HG02763 (cell line): ENCODE measurements at regions not wholly inside any gene's neighbourhood (a gene's known extent, or its start where the extent isn't known, plus 50 kb on each side); places are given as distances from the start of the nearest gene placed in this dataset.
"Not testable (repeated sequence)": the region's sequence is repeated elsewhere in the genome, so short reads cannot be mapped to it uniquely, and the experiment has no call there.

Source experiments
- ATAC-seq: cut with Tn5 transposase; IDR thresholded peaks from one replicate; pipeline ENCODE4 v1.9.1; 2021; ENCODE audit warnings: mild to moderate bottlenecking, moderate library complexity; ENCODE audit not compliant: unreplicated experiment

- no peak for ATAC-seq
Measured at GRCh38 chr12:67893022-67893580, 96.1 kb upstream of the IFNG-AS1 start.

- not testable (repeated sequence) for ATAC-seq
Measured at GRCh38 chr12:67900418-67900817, 88.8 kb upstream of the IFNG-AS1 start.

GRCh38 chr12:67909091-67909531 lies 80.1 kb upstream of the IFNG-AS1 start:
- ATAC-seq: no peak

GRCh38 chr12:67909681-67910080 lies 79.6 kb upstream of the IFNG-AS1 start:
- no peak for ATAC-seq

- no peak for ATAC-seq
Measured at GRCh38 chr12:67910360-67911274, 78.6 kb upstream of the IFNG-AS1 start.

- ATAC-seq: no peak
Measured at GRCh38 chr12:67911275-67911600, 78.0 kb upstream of the IFNG-AS1 start.

- no peak for ATAC-seq
Measured at GRCh38 chr12:67911789-67912188, 77.5 kb upstream of the IFNG-AS1 start.

GRCh38 chr12:67915335-67915851 lies 73.9 kb upstream of the IFNG-AS1 start:
- no peak for ATAC-seq

GRCh38 chr12:67916266-67916970 lies 72.8 kb upstream of the IFNG-AS1 start:
- no peak for ATAC-seq

- no peak for ATAC-seq
Measured at GRCh38 chr12:67917811-67918210, 71.4 kb upstream of the IFNG-AS1 start.

GRCh38 chr12:67918441-67918840 lies 70.8 kb upstream of the IFNG-AS1 start:
- ATAC-seq: no peak

GRCh38 chr12:67919406-67919805 lies 69.8 kb upstream of the IFNG-AS1 start:
- no peak for ATAC-seq

- ATAC-seq: no peak
Measured at GRCh38 chr12:67920413-67920812, 68.8 kb upstream of the IFNG-AS1 start.

GRCh38 chr12:67921286-67921685 lies 68.0 kb upstream of the IFNG-AS1 start:
- ATAC-seq: no peak

- ATAC-seq: no peak
Measured at GRCh38 chr12:67922245-67922644, 67.0 kb upstream of the IFNG-AS1 start.

GRCh38 chr12:67925077-67925476 lies 64.2 kb upstream of the IFNG-AS1 start:
- no peak for ATAC-seq

GRCh38 chr12:67925552-67925951 lies 63.7 kb upstream of the IFNG-AS1 start:
- no peak for ATAC-seq

- ATAC-seq: no peak
Measured at GRCh38 chr12:67926063-67926462, 63.2 kb upstream of the IFNG-AS1 start.

- no peak for ATAC-seq
Measured at GRCh38 chr12:67927324-67927723, 61.9 kb upstream of the IFNG-AS1 start.

- ATAC-seq: no peak
Measured at GRCh38 chr12:67927815-67928214, 61.4 kb upstream of the IFNG-AS1 start.

GRCh38 chr12:67928621-67929383 lies 60.4 kb upstream of the IFNG-AS1 start:
- ATAC-seq: no peak
